Upper lobe of left lung (tissue), 6 donors: ENCODE measurements at regions not wholly inside any gene's neighbourhood (a gene's known extent, or its start where the extent isn't known, plus 50 kb on each side); places are given as distances from the start of the nearest gene placed in this dataset.

Experiments used
- ATAC-seq, 2 donors: fragments of 200-7000 bp; cut with Tn5 transposase; one replicate each; pipeline ENCODE4 v1.9.1; 2022; ENCODE audit warnings: mild to moderate bottlenecking in 2 of 2, moderate library complexity in 2 of 2; ENCODE audit not compliant: low FRiP score in 2 of 2
- DNase-seq, 2 donors: peaks; one replicate each; pipeline ENCODE4 v3.0.0-alpha.2; 2019 to 2020
- H3K27ac ChIP-seq, 4 donors: fragments of 200-600 bp; sonication (generic); one replicate each; pipeline ENCODE4 v1.5.1; 2016 to 2019
- H3K27me3 ChIP-seq, 4 donors: fragments of 200-600 bp; sonication (generic); one replicate each; pipeline ENCODE4 v1.5.1; 2017 to 2019
- H3K36me3 ChIP-seq, 4 donors: fragments of 200-600 bp; sonication (generic); one replicate each; pipeline ENCODE4 v1.5.1; 2016 to 2019
- H3K4me1 ChIP-seq, 4 donors: fragments of 200-600 bp; sonication (generic); one replicate each; pipeline ENCODE4 v1.5.1; 2018 to 2019
- H3K4me3 ChIP-seq, 4 donors: fragments of 200-600 bp; sonication (generic); one replicate each; pipeline ENCODE4 v1.5.1; 2017 to 2019; ENCODE audit warnings: mild to moderate bottlenecking in 2 of 4, moderate library complexity in 1 of 4
- H3K9me3 ChIP-seq, 4 donors: fragments of 200-600 bp; sonication (generic); one replicate each; pipeline ENCODE4 v1.5.1; 2018 to 2019
- EP300 ChIP-seq, 4 donors: sonication (generic); formaldehyde crosslinking; IDR thresholded peaks; one replicate each; pipeline ENCODE4 v1.5.1; 2017; ENCODE audit warnings: antibody characterized with exemption in 4 of 4, control low read depth in 2 of 4
- POLR2A ChIP-seq, 4 donors: fragments of 450-650 bp; IDR thresholded peaks; one replicate each; pipeline ENCODE4 v1.5.1; 2016 to 2017; ENCODE audit warnings: antibody characterized with exemption in 4 of 4, mild to moderate bottlenecking in 2 of 4
- POLR2AphosphoS5 ChIP-seq, 2 donors: sonication (generic); formaldehyde crosslinking; IDR thresholded peaks; one replicate each; pipeline ENCODE4 v1.5.1; 2017; ENCODE audit warnings: antibody characterized with exemption in 2 of 2
- WGBS, 2 donors: methylation state at CpG; one replicate each; pipeline ENCODE4 v1.1.5; 2017 to 2018; 5-methylcytosine and 5-hydroxymethylcytosine counted together
- TF ChIP-seq, protein P1 (sequence below), 6 experiments: fragments of 450-650 bp in 4 of 6; fragments of 200-600 bp in 2 of 6; sonication (generic) in 2 of 6; IDR thresholded peaks; one replicate each; pipeline ENCODE4 v1.5.1; 2016 to 2019; ENCODE audit warnings: antibody characterized with exemption in 6 of 6
- donor health status: DM: no; HTN: no; CAD: no; lungs with moderate emphysema.
- donor health status: DM: no; HTN: yes; CAD: no; lungs with severe emphysema.

GRCh38 chr15:47918877-47919276 lies 201.6 kb downstream of the SEMA6D start:
- 85 to 89% methylated on average over 3 of the region's 3 CpGs for WGBS, 2 donors
- DNase-seq (no peak), ATAC-seq (no peak)
- no peak overlapping the region for H3K4me3 ChIP-seq
- H3K27ac ChIP-seq, result no peak overlapping the region
- no peaks in the 10 kb centered on the region for H3K4me1 ChIP-seq
- H3K27me3 ChIP-seq, result no peaks in the 10 kb centered on the region
- H3K36me3 ChIP-seq, result no peaks in the 10 kb centered on the region
- H3K9me3 ChIP-seq, result no peaks in the 10 kb centered on the region
- TF ChIP-seq, protein P1, sequence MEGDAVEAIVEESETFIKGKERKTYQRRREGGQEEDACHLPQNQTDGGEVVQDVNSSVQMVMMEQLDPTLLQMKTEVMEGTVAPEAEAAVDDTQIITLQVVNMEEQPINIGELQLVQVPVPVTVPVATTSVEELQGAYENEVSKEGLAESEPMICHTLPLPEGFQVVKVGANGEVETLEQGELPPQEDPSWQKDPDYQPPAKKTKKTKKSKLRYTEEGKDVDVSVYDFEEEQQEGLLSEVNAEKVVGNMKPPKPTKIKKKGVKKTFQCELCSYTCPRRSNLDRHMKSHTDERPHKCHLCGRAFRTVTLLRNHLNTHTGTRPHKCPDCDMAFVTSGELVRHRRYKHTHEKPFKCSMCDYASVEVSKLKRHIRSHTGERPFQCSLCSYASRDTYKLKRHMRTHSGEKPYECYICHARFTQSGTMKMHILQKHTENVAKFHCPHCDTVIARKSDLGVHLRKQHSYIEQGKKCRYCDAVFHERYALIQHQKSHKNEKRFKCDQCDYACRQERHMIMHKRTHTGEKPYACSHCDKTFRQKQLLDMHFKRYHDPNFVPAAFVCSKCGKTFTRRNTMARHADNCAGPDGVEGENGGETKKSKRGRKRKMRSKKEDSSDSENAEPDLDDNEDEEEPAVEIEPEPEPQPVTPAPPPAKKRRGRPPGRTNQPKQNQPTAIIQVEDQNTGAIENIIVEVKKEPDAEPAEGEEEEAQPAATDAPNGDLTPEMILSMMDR (IDR thresholded peaks at IDR 0.05), result no peak
- TF ChIP-seq POLR2A (IDR thresholded peaks at IDR 0.05) (no peak), EP300 (IDR thresholded peaks at IDR 0.05) (no peak), POLR2AphosphoS5 (IDR thresholded peaks at IDR 0.05) (no peak)

DNA sequence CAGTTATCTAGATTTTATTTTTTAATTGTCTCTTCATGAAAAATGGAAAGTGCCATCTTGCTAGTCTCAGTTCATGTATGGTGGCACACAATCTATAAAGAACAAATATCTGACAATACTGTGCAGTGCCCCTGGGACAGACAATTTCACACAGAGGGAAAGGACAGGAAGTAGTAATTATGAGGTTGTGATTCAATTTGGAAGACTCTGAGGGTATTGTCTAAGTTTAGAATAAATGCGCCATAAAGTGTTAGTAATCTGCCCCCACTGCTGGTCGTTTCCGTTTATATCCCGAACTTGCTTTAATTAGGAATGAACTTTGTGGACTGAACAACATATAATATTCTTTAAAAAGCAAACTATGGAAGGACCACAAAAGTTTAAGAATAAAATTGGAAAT lies 196.4 kb upstream of the SLC24A5 start:
- H3K4me1 ChIP-seq, result no peaks in the 10 kb centered on the region
- no peaks in the 10 kb centered on the region for H3K27me3 ChIP-seq
- no peak overlapping the region for H3K4me3 ChIP-seq
- H3K9me3 ChIP-seq, result no peaks in the 10 kb centered on the region
- TF ChIP-seq, protein P1 (IDR thresholded peaks at IDR 0.05), result no peak
- TF ChIP-seq EP300 (IDR thresholded peaks at IDR 0.05) (no peak), POLR2A (IDR thresholded peaks at IDR 0.05) (no peak), POLR2AphosphoS5 (IDR thresholded peaks at IDR 0.05) (no peak)
- DNase-seq, result no peak
- no peaks in the 10 kb centered on the region for H3K36me3 ChIP-seq
- no peak for ATAC-seq
- no peak overlapping the region for H3K27ac ChIP-seq
- WGBS, 2 donors, result 68 to 82% methylated on average over 4 of the region's 4 CpGs

- Histone ChIP-seq H3K36me3 (no peaks in the 10 kb centered on the region), H3K9me3 (no peaks in the 10 kb centered on the region), H3K27ac (no peak overlapping the region), H3K27me3 (no peaks in the 10 kb centered on the region), H3K4me1 (no peaks in the 10 kb centered on the region), H3K4me3 (no peak overlapping the region)
- DNase-seq, result no peak
- TF ChIP-seq EP300 (IDR thresholded peaks at IDR 0.05) (no peak), POLR2A (IDR thresholded peaks at IDR 0.05) (no peak), POLR2AphosphoS5 (IDR thresholded peaks at IDR 0.05) (no peak)
- TF ChIP-seq, protein P1 (IDR thresholded peaks at IDR 0.05), result no peak
- WGBS, 2 donors, result 82 to 84% methylated on average over 6 of the region's 6 CpGs
- no peak for ATAC-seq
Measured at GRCh38 chr15:47929138-47929803, 191.5 kb upstream of the SLC24A5 start.

DNA sequence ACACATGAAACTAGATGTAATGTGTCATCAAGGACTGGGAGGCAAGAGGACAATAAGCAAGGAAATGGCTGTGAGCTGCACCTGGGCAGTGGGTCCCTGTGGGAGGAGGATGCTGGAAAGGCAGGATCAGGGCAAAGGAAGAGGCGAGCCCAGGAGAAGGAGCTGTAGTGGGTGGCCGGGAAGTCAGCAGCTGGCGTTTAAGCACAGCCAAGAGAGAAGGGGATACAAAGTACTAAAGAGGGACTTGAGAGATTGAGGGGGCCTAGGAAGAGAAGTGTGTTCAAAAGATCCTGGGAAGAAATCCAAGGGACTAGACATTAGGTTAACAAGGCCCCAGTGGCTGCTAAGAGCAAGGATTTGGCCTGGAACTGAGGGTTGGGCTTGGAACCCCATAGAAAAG lies 188.5 kb upstream of the SLC24A5 start:
- DNase-seq, result no peak
- 85 to 87% methylated on average over 3 of the region's 3 CpGs for WGBS, 2 donors
- Histone ChIP-seq H3K4me3 (no peak overlapping the region), H3K27ac (no peak overlapping the region), H3K27me3 (no peaks in the 10 kb centered on the region), H3K9me3 (no peaks in the 10 kb centered on the region), H3K4me1 (no peaks in the 10 kb centered on the region), H3K36me3 (no peaks in the 10 kb centered on the region)
- no peak for ATAC-seq
- TF ChIP-seq POLR2AphosphoS5 (IDR thresholded peaks at IDR 0.05), result no peak
- no peak for TF ChIP-seq EP300 (IDR thresholded peaks at IDR 0.05)
- TF ChIP-seq, protein P1 (IDR thresholded peaks at IDR 0.05), result no peak

- TF ChIP-seq EP300 (IDR thresholded peaks at IDR 0.05) (no peak), POLR2A (IDR thresholded peaks at IDR 0.05) (no peak), POLR2AphosphoS5 (IDR thresholded peaks at IDR 0.05) (no peak)
- TF ChIP-seq, protein P1 (IDR thresholded peaks at IDR 0.05), result no peak
- H3K4me3 ChIP-seq, result no peak overlapping the region
- H3K4me1 ChIP-seq, result no peaks in the 10 kb centered on the region
- ATAC-seq, result no peak
- no peaks in the 10 kb centered on the region for H3K9me3 ChIP-seq
- WGBS, 2 donors, result 54 to 64% methylated on average over 6 of the region's 6 CpGs
- no peaks in the 10 kb centered on the region for H3K27me3 ChIP-seq
- H3K36me3 ChIP-seq, result no peaks in the 10 kb centered on the region
- no peak overlapping the region for H3K27ac ChIP-seq
- DNase-seq, result no peak
Measured at GRCh38 chr15:47932951-47933641, 187.7 kb upstream of the SLC24A5 start.
